IMR-90 (cell line): ENCODE measurements at regions not wholly inside any gene's neighbourhood (a gene's known extent, or its start where the extent isn't known, plus 50 kb on each side); places are given as distances from the start of the nearest gene placed in this dataset.
A peak's percentile ranks its signal among the peaks of the same experiment; 100 is the strongest.

ENCODE experiments used
- ATAC-seq: fragments of 200-7000 bp; cut with Tn5 transposase; 2 replicates; pipeline ENCODE4 v1.9.1; 2020; ENCODE audit warnings: low read depth, mild to moderate bottlenecking, moderate library complexity
- BruUV-seq: library from RNA; stranded (reverse); fragments of 400-500 nt; replicated peaks from 2 replicates; lab custom pipeline; 2021; lab: Mats Ljungman, UMichigan
- CTCF ChIA-PET: fragments of 300-600 bp; formaldehyde crosslinking; extraction: SDS; loops from one replicate; lab custom pipeline; 2021; ENCODE audit warnings: antibody characterized with exemption; lab: Yijun Ruan, JAX
- POLR2A ChIA-PET: fragments of 300-600 bp; sonication (Branson Sonifier 250); formaldehyde crosslinking; loops from one replicate; lab custom pipeline; 2022; ENCODE audit warnings: antibody characterized with exemption; ENCODE audit not compliant: unreplicated experiment; lab: Charles Lee
- DNase-seq: peaks from one replicate; pipeline ENCODE4 v3.0.0; 2013
- H2AFZ ChIP-seq: replicated peaks from 2 replicates; pipeline ENCODE3; 2013; ENCODE audit warnings: low read length, mild to moderate bottlenecking; ENCODE audit not compliant: poor library complexity
- H2AK5ac ChIP-seq: 2 replicates; pipeline ENCODE4 v1.6.1; 2013; ENCODE audit warnings: low read depth, low read length, inconsistent platforms
- H2AK9ac ChIP-seq: replicated peaks from 2 replicates; pipeline ENCODE3; 2013; ENCODE audit warnings: mild to moderate bottlenecking, low read depth, low read length, moderate library complexity; ENCODE audit not compliant: poor library complexity
- H2BK120ac ChIP-seq: 2 replicates; pipeline ENCODE4 v1.6.1; 2013; ENCODE audit warnings: low read depth, low read length, inconsistent platforms
- H2BK15ac ChIP-seq: 3 replicates; pipeline ENCODE4 v1.6.1; 2013; ENCODE audit warnings: low read depth, low read length, inconsistent platforms
- H2BK20ac ChIP-seq: 2 replicates; pipeline ENCODE4 v1.6.1; 2013; ENCODE audit warnings: low read depth, mild to moderate bottlenecking, inconsistent platforms, low read length, moderate library complexity
- H2BK5ac ChIP-seq: 2 replicates; pipeline ENCODE4 v1.6.1; 2013; ENCODE audit warnings: mild to moderate bottlenecking, low read depth, low read length, inconsistent platforms; ENCODE audit not compliant: poor library complexity, severe bottlenecking
- H3K14ac ChIP-seq: replicated peaks from 2 replicates; pipeline ENCODE4 v1.6.1; 2013; ENCODE audit warnings: low read depth, low read length, inconsistent platforms
- H3K18ac ChIP-seq: 2 replicates; pipeline ENCODE4 v1.6.1; 2013; ENCODE audit warnings: low read depth, low read length, control low read depth
- H3K23ac ChIP-seq: 2 replicates; pipeline ENCODE4 v1.6.1; 2013; ENCODE audit warnings: low read depth, low read length, inconsistent platforms
- H3K27ac ChIP-seq: 2 replicates; pipeline ENCODE4 v1.5.1; 2013; ENCODE audit warnings: mild to moderate bottlenecking, control low read depth, low read length; ENCODE audit not compliant: insufficient read depth
- H3K27me3 ChIP-seq: 2 replicates; pipeline ENCODE4 v1.6.1; 2013; ENCODE audit warnings: low read length; ENCODE audit not compliant: control insufficient read depth, insufficient read depth
- H3K36me3 ChIP-seq: 2 replicates; pipeline ENCODE4 v1.6.1; 2013; ENCODE audit warnings: low read length, mixed read lengths; ENCODE audit not compliant: control insufficient read depth, insufficient read depth
- H3K4ac ChIP-seq: 2 replicates; pipeline ENCODE4 v1.6.1; 2013; ENCODE audit warnings: low read depth, low read length, inconsistent platforms
- H3K4me1 ChIP-seq: 2 replicates; pipeline ENCODE4 v1.6.1; 2013; ENCODE audit warnings: low read length, mixed read lengths; ENCODE audit not compliant: control insufficient read depth, insufficient read depth
- H3K4me2 ChIP-seq: 2 replicates; pipeline ENCODE4 v1.6.1; 2013; ENCODE audit warnings: low read depth, mild to moderate bottlenecking, control low read depth, low read length, moderate library complexity
- H3K4me3 ChIP-seq: 2 replicates; pipeline ENCODE4 v1.5.1; 2013; ENCODE audit warnings: low read depth, mild to moderate bottlenecking, control low read depth, low read length, moderate library complexity; ENCODE audit not compliant: insufficient read depth
- H3K56ac ChIP-seq: 2 replicates; pipeline ENCODE4 v1.6.1; 2013; ENCODE audit warnings: low read length, inconsistent platforms; ENCODE audit not compliant: insufficient read depth; ENCODE audit errors: extremely low read depth
- H3K79me1 ChIP-seq, 2 experiments: 2 replicates each; pipeline ENCODE4 v1.6.1; 2013; ENCODE audit warnings: low read length in 2 of 2, inconsistent platforms in 1 of 2, low read depth in 1 of 2
- H3K9ac ChIP-seq: 2 replicates; pipeline ENCODE4 v1.6.1; 2013; ENCODE audit warnings: low read depth, low read length, control low read depth
- H3K9me1 ChIP-seq: 2 replicates; pipeline ENCODE4 v1.6.1; 2013; ENCODE audit warnings: low read length, inconsistent platforms; ENCODE audit not compliant: insufficient read depth
- H3K9me3 ChIP-seq: 2 replicates; pipeline ENCODE4 v1.6.1; 2013; ENCODE audit warnings: low read length; ENCODE audit not compliant: control insufficient read depth, insufficient read depth
- H4K20me1 ChIP-seq: 2 replicates; pipeline ENCODE4 v1.6.1; 2013; ENCODE audit warnings: low read length, inconsistent platforms; ENCODE audit not compliant: insufficient read depth
- H4K5ac ChIP-seq: 2 replicates; pipeline ENCODE4 v1.6.1; 2013; ENCODE audit warnings: mild to moderate bottlenecking, low read depth, low read length, control low read depth
- H4K8ac ChIP-seq, 2 experiments: 2 replicates each; pipeline ENCODE4 v1.6.1; 2013; ENCODE audit warnings: low read depth in 2 of 2, low read length in 2 of 2, control low read depth in 1 of 2, inconsistent platforms in 1 of 2
- H4K91ac ChIP-seq: 2 replicates; pipeline ENCODE4 v1.6.1; 2013; ENCODE audit warnings: low read depth, low read length, inconsistent platforms; ENCODE audit not compliant: insufficient read depth
- BHLHE40 ChIP-seq: fragments of 150-350 bp; IDR thresholded peaks from 2 replicates; pipeline ENCODE4 v1.6.1; 2016; ENCODE audit warnings: mild to moderate bottlenecking, low read depth, low read length
- CEBPB ChIP-seq: IDR thresholded peaks from 2 replicates; pipeline ENCODE4 v1.6.1; 2012; ENCODE audit warnings: low read depth, low read length, improper control_type of control experiment
- CHD1 ChIP-seq: IDR thresholded peaks from 2 replicates; pipeline ENCODE4 v1.6.1; 2012; ENCODE audit warnings: low read depth, low read length, improper control_type of control experiment
- CTCF ChIP-seq: conservative IDR thresholded peaks from 2 replicates; pipeline ENCODE4 v1.5.1; 2012; ENCODE audit warnings: mild to moderate bottlenecking, low read depth, low read length, improper control_type of control experiment
- ELK1 ChIP-seq: fragments of 150-350 bp; IDR thresholded peaks from 2 replicates; pipeline ENCODE4 v1.6.1; 2016; ENCODE audit warnings: low read depth, mild to moderate bottlenecking, low read length, moderate library complexity, borderline replicate concordance
- FOS ChIP-seq: fragments of 150-350 bp; IDR thresholded peaks from 2 replicates; pipeline ENCODE4 v1.6.1; 2016; ENCODE audit warnings: low read depth, low read length
- MAFK ChIP-seq: IDR thresholded peaks from 2 replicates; pipeline ENCODE4 v1.6.1; 2012; ENCODE audit warnings: low read depth, low read length, improper control_type of control experiment
- MAZ ChIP-seq: IDR thresholded peaks from 2 replicates; pipeline ENCODE4 v1.6.1; 2012; ENCODE audit warnings: low read depth, mild to moderate bottlenecking, low read length, improper control_type of control experiment, moderate library complexity, borderline replicate concordance
- MXI1 ChIP-seq: IDR thresholded peaks from 2 replicates; pipeline ENCODE4 v1.6.1; 2012; ENCODE audit warnings: low read depth, mild to moderate bottlenecking, low read length, moderate library complexity, borderline replicate concordance
- NFE2L2 ChIP-seq: fragments of 150-350 bp; IDR thresholded peaks from 2 replicates; pipeline ENCODE4 v1.6.1; 2016; ENCODE audit warnings: low read depth, mild to moderate bottlenecking, low read length
- POLR2A ChIP-seq: IDR thresholded peaks from 2 replicates; pipeline ENCODE4 v1.6.1; 2012; ENCODE audit warnings: mild to moderate bottlenecking, low read depth, low read length
- RAD21 ChIP-seq: IDR thresholded peaks from 2 replicates; pipeline ENCODE4 v1.6.1; 2012; ENCODE audit warnings: low read length, improper control_type of control experiment
- RCOR1 ChIP-seq: IDR thresholded peaks from 2 replicates; pipeline ENCODE4 v1.6.1; 2012; ENCODE audit warnings: mild to moderate bottlenecking, low read length, improper control_type of control experiment; ENCODE audit not compliant: insufficient replicate concordance
- RFX5 ChIP-seq: IDR thresholded peaks from 2 replicates; pipeline ENCODE4 v1.8.0; 2012; ENCODE audit warnings: low read depth, mild to moderate bottlenecking, low read length, moderate library complexity
- SMC3 ChIP-seq: fragments of 150-350 bp; IDR thresholded peaks from 2 replicates; pipeline ENCODE4 v1.6.1; 2016; ENCODE audit warnings: low read depth, mild to moderate bottlenecking, antibody characterized with exemption, low read length, moderate library complexity
- WGBS, 2 experiments: methylation state at CpG; one replicate each; pipeline versions ENCODE4 v1.1.5 to v1.1.7; 2013; ENCODE audit warnings: missing lambda C conversion rate in 2 of 2; ENCODE audit not compliant: insufficient read length in 1 of 2; ENCODE audit errors: extremely low coverage in 2 of 2; 5-methylcytosine and 5-hydroxymethylcytosine counted together
- dilution Hi-C: fragments of 300-500 bp; cut with HindIII; formaldehyde crosslinking; loops from one replicate; pipeline ENCODE4 v1.14.3; 2018; ENCODE audit warnings: low sequenced_read_pairs; ENCODE audit not compliant: unreplicated experiment
- in situ Hi-C: fragments of 300-500 bp; cut with MboI; formaldehyde crosslinking; loops from 3 replicates; pipeline ENCODE4 v1.14.3; 2019; ENCODE audit warnings: low sequenced_read_pairs, inconsistent platforms, mixed read lengths
- intact Hi-C: fragments of 100-400 bp; cut with micrococcal nuclease; formaldehyde crosslinking; loops from 2 replicates; pipeline ENCODE4 v1.10.0; 2022

- CTCF ChIA-PET, result interaction anchor here (0.5 kb wide), 1 partner anchor 72 kb away, joined by 3 read pairs; no protein-coding TSS in a partner anchor
- DNase-seq, result peak; percentile 95
- peak overlapping the region; percentile 24; the same call in 1 of the 2 replicates for H3K27ac ChIP-seq
Measured at GRCh38 chr1:56301791-56302190, 277.6 kb downstream of the PLPP3 start.

More at GRCh38 chr1:56301791-56302190, 277.6 kb downstream of the PLPP3 start:
- POLR2A ChIA-PET, result no interaction called here
- H3K23ac ChIP-seq, result no peak overlapping the region
- H3K4me1 ChIP-seq, result peaks cover 10% of the 10 kb centered on the region
- in situ Hi-C loops, result no loop called here
- H3K9me3 ChIP-seq, result no peaks in the 10 kb centered on the region
- peak overlapping the region; percentile 8; the same call in 2 of the 3 replicates for H2BK15ac ChIP-seq
- H3K14ac ChIP-seq, result 0 out of 2 replicates have a peak overlapping the region, but pooled peaks have one; percentile 20
- H3K79me1 ChIP-seq, result no peaks in the 10 kb centered on the region
- H2AK9ac ChIP-seq, result no peak overlapping the region
- H3K9ac ChIP-seq, result no peak overlapping the region
- intact Hi-C loops, result loop anchor here (10.0 kb wide), 1 partner anchor 523 kb away; no protein-coding TSS in a partner anchor
- peaks cover 4% of the 10 kb centered on the region; the same call in 1 of the 2 replicates for H4K20me1 ChIP-seq
- dilution Hi-C loops, result no loop called here
- no TSS peak for BruUV-seq
- H3K4me3 ChIP-seq, result no peak overlapping the region
- peak; percentile 86 for TF ChIP-seq FOS
- no peak for TF ChIP-seq CTCF
- TF ChIP-seq CHD1, result no peak
- 0 out of 2 replicates have a peak, but pooled peaks have one; percentile 12 for TF ChIP-seq MAFK
- TF ChIP-seq CEBPB, result no peak
- TF ChIP-seq ELK1, result no peak
- TF ChIP-seq SMC3, result no peak
- TF ChIP-seq NFE2L2, result no peak
- TF ChIP-seq POLR2A, result no peak
- no peak for TF ChIP-seq RFX5
- no peak for TF ChIP-seq MAZ
- no peak for TF ChIP-seq RAD21
- peak; percentile 78 for TF ChIP-seq RCOR1
- peak; percentile 24; the same call in 1 of the 2 replicates for TF ChIP-seq BHLHE40
- no peak for TF ChIP-seq MXI1
- H2AK5ac ChIP-seq, result peak overlapping the region; percentile 74
- no peaks in the 10 kb centered on the region for H3K36me3 ChIP-seq
- peak overlapping the region; percentile 2; the same call in 1 of the 2 replicates for H3K18ac ChIP-seq
- H3K4me2 ChIP-seq, result 0 out of 2 replicates have a peak overlapping the region, but pooled peaks have one; percentile 1
- H3K9me1 ChIP-seq, result peaks cover 8% of the 10 kb centered on the region
- peak overlapping the region; percentile 44 for H2AFZ ChIP-seq
- H2BK20ac ChIP-seq, result peak overlapping the region; percentile 71
- peak overlapping the region; percentile 14 for H2BK5ac ChIP-seq
- peak; percentile 89 for ATAC-seq
- H4K5ac ChIP-seq, result no peak overlapping the region
- H3K56ac ChIP-seq, result no peak overlapping the region
- peak overlapping the region; percentile 65 for H3K4ac ChIP-seq
- H3K27me3 ChIP-seq, result no peaks in the 10 kb centered on the region
- WGBS, 2 experiments, result 0% methylated on average over 3 of the region's 5 CpGs; no CpG with 5 or more reads in 1 of the 2 experiments
- H2BK120ac ChIP-seq, result peak overlapping the region; percentile 75
- peak overlapping the region; percentile 34 for H4K91ac ChIP-seq
- H4K8ac ChIP-seq, result peak overlapping the region in 1 of 2 experiments; percentile 20; a peak in 1 of 4 replicates
